ENCODE measurements at regions not wholly inside any gene's neighbourhood (a gene's known extent, or its start where the extent isn't known, plus 50 kb on each side); places are given as distances from the start of the nearest gene placed in this dataset.

DNA sequence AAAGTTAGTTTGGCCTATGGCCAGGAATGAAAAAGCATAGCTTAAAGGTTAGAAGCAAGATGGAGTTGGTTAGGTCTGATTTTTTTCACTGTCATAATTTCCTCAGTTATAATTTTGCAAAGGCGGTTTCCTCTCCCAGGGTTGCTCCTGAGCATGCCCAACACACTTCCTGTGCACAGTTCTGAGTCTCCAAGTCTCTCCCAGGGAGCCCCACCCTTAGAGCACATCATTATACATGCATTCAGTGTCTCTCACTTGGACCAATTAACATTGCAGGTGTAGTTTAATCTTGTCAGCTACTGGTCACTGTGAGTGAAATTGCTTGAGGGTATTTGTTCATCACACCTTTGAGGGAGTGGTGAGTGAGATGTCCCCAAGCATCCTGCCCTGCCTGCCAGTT, 96.0 kb upstream of the ATP10A start:
- TF ChIP-seq SIN3A (IDR thresholded peaks at IDR 0.05; ENCODE audit: low read depth) (no peak), CTCF (IDR thresholded peaks at IDR 0.05 in 2 of 3, conservative IDR thresholded peaks at IDR 0.05 in 1 of 3; ENCODE audit: borderline replicate concordance in 1 of 3, insufficient read depth in 1 of 3, low read depth in 2 of 3, low read length in 2 of 3) (no peak), POLR2A (IDR thresholded peaks at IDR 0.05; ENCODE audit: borderline replicate concordance, extremely low read depth, insufficient read depth, insufficient read length) (no peak)
